MG63 (cell line): ENCODE measurements at regions not wholly inside any gene's neighbourhood (a gene's known extent, or its start where the extent isn't known, plus 50 kb on each side); places are given as distances from the start of the nearest gene placed in this dataset.
A peak's percentile ranks its signal among the peaks of the same experiment; 100 is the strongest.

Source experiments
- DNase-seq: peaks from one replicate; pipeline ENCODE4 v3.0.0-alpha.2; 2020
- H3K27me3 ChIP-seq: fragments of 250-450 bp; sonication (Bioruptor Pico); 2 replicates; pipeline ENCODE4 v1.5.1; 2020; ENCODE audit warnings: mild to moderate bottlenecking, moderate library complexity
- H3K36me3 ChIP-seq: fragments of 250-450 bp; sonication (Bioruptor Pico); 2 replicates; pipeline ENCODE4 v1.5.1; 2020; ENCODE audit warnings: mild to moderate bottlenecking, moderate library complexity
- H3K4me3 ChIP-seq: fragments of 250-450 bp; sonication (Bioruptor Pico); 2 replicates; pipeline ENCODE4 v1.5.1; 2020; ENCODE audit warnings: mild to moderate bottlenecking, moderate library complexity
- H3K9me3 ChIP-seq: fragments of 250-450 bp; sonication (Bioruptor Pico); 2 replicates; pipeline ENCODE4 v1.5.1; 2020; ENCODE audit warnings: mild to moderate bottlenecking, moderate library complexity

DNA sequence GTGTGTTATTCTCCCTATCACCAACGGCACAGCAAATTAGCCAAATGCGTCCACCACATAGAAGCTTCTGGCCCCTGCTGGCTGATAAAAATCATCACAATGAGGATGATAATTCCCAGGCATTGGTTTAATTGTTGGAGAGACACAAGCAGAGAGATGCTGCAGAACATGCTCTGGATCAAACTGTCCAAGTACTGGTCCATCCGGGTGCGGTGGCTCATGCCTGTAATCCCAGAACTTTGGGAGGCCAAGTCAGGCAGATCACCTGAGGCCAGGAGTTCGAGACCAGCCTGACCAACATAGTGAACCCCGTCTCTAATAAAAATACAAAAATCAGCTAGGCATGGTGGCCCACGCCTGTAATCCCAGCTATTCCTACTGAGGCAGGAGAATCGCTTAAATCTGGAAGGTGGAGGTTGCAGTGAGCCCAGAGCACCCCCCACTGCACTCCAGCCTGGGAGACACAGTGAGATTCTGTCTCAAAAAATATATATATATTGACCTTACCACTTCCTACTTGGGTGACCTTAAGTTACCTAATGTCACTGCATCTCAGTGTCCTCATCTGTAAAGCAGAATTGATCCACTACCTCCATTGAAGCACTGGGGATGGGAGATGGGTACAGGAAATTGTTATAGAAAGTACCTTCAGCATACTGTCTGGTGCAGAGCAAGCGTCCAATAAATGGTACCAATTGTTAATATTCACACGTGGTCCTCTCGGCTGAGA lies 83.7 kb upstream of the EGLN3 start:
- no peak for DNase-seq
- no peak overlapping the region for H3K4me3 ChIP-seq
- no peaks in the 10 kb centered on the region for H3K36me3 ChIP-seq
- no peaks in the 10 kb centered on the region for H3K9me3 ChIP-seq
- H3K27me3 ChIP-seq = no peaks in the 10 kb centered on the region

DNA sequence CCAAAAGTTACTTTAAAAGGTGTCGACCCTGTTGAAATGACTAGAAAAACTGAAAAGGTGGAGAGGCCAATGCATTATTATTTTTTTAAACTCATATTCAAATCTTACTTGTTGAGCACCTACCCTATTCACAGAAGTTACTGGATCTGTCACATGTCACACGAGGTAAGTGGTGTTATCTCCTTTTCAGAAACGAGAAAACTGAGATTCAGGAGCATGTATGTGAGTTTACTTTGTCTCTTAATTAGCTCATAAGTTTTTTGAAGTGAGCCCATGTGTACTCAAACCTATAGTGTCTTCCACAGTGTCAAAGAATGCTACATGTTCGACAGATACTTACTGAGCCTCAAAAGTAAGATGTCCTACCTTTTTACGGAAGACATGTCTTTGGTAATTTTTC lies 81.8 kb upstream of the EGLN3 start:
- no peak for DNase-seq

DNA sequence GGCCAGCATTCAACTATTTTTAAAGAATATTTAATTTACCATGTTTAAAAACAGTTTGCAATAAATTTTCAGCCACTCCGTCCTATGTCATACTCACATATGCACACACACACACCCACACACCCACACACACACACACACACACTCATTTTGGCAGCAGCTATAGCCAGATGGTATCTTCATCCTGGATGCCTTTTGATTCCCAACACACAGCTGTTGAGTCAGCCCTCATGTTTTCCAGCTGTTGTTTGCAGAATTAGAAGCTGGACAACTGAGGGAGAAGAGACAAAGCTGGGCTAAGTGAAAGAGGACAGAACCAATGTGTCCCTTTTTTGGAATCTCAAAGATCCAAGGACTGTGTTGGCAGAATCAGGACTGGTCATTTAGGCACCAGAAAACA lies 80.0 kb upstream of the EGLN3 start:
- no peak overlapping the region for H3K4me3 ChIP-seq
- no peaks in the 10 kb centered on the region for H3K9me3 ChIP-seq
- H3K27me3 ChIP-seq = no peaks in the 10 kb centered on the region
- peak; percentile 71 for DNase-seq
- no peaks in the 10 kb centered on the region for H3K36me3 ChIP-seq

More for the DNA sequence above, 81.8 kb upstream of the EGLN3 start:
- Histone ChIP-seq H3K9me3 (no peaks in the 10 kb centered on the region), H3K4me3 (no peak overlapping the region), H3K36me3 (no peaks in the 10 kb centered on the region), H3K27me3 (no peaks in the 10 kb centered on the region)

DNA sequence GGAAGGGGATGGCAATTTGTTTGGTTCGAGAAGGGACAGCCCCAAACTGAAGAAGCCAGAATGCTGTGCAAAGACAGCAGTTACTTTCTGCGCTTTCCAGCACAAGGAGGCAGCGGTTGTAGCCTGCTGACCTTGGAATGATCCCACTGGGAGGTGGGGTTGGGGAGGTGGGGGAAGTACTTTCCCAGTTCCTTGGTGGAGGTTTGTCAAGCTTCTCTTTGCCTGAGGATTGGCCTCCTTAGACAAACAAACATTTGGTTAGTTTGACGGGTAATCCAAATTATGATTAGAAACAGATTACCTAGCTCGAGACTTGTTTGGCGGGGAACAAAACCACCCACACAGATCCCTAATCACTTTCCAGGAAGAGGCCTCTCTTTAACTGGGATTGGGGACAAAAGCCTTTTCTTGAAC lies 79.1 kb upstream of the EGLN3 start:
- no peaks in the 10 kb centered on the region for H3K36me3 ChIP-seq
- H3K9me3 ChIP-seq = no peaks in the 10 kb centered on the region
- H3K4me3 ChIP-seq = no peak overlapping the region
- DNase-seq = peak; percentile 59
- H3K27me3 ChIP-seq = no peaks in the 10 kb centered on the region

DNA sequence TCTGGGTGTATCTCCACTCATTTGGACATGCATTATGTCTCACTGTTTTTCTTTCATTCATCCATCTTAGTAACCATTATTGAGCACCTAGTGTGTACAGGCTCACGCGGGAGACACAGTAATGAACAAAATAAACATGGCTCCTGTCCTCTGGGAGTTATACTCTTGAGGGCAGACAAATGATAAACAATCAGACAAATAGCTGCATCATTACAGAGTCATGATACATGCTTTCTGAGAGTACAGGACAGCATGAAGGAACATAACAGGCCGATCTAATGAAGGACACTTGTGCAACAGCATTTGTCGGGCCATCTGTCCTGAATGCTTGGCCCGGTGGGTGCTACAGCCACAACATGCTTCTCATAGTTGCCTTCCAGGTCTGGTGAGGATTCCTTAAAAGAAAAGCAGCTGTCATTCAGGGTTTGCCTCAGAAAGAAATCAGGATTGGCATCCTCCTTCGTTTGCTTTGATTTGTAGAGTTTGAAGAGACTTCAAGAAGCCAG lies 77.2 kb upstream of the EGLN3 start:
- Histone ChIP-seq H3K4me3 (no peak overlapping the region), H3K36me3 (no peaks in the 10 kb centered on the region), H3K27me3 (no peaks in the 10 kb centered on the region)

DNA sequence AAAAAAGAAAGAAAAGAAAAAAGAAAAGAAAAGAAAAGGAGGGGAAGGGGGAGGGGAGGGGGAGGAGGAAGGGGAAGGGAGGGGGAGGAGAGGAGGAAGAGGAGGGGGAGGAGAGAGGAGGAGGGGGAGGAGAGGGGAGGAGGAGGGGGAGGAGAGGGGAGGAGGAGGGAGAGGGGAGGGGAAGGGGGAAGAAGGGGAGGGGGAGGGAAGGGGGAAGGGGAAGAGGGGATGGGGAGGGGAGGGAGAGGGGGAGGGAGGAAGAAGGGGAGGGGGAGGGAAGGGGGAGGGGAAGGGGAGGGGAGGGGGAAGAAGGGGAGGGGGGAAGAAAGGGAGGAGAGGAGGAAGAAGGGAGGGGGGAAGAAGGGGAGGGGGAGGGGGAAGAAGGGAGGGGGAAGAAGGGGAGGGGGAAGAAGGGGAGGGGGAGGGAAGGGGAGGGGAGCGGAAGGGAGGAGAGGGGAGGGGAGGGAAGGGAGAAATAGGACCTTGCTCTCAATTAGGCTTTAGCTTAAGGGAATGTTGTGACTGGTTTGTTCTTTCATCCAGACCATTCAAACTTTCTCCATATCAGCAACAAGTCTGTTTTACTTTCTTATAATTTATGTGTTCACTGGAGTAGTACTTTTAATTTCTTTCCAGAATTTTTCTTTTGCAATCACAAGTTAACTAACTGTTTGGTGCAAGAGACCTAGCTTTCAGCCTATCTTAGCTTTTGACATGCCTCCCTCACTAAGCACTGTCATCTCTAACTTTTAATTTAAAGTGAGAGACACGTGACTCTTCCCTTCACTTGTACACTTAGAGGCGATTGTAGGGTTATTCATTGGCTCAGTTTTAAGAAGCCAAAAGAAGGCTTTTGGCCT lies 76.5 kb upstream of the EGLN3 start:
- Histone ChIP-seq H3K36me3 (no peaks in the 10 kb centered on the region), H3K9me3 (no peaks in the 10 kb centered on the region), H3K27me3 (no peaks in the 10 kb centered on the region), H3K4me3 (no peak overlapping the region)
- no peak for DNase-seq

More for the DNA sequence above, 77.2 kb upstream of the EGLN3 start:
- no peaks in the 10 kb centered on the region for H3K9me3 ChIP-seq
- no peak for DNase-seq

DNA sequence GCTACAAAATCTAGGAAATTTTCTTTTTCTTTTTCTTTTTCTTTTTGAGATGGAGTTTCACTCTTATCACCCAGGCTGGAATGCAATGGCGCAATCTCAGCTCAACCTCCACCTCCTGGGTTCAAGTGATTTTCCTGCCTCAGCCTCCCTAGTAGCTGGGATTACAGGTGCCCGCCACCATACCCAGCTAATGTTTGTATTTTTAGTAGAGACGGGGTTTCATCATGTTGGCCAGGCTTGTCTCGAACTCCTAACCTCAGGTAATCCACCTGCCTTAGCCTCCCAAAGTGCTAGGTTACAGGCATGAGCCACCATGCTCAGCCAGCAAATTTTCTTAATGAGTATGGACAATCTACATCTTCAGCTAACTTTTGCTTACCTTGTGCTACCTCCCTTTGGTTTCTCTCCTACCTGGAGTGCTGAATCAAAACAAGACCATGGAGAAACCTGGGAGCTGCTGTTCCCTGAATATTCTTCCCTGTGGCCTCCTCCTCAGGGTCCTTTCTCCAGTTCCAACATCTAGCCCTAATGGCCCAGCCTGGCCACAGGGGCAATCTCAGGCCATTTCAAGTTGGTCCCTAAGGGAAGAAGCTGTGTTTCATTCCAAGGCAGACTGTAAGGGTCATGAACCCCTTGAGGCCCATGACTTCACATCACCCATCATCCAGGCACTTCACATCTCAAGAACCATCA lies 74.6 kb upstream of the EGLN3 start:
- Histone ChIP-seq H3K4me3 (no peak overlapping the region), H3K36me3 (no peaks in the 10 kb centered on the region), H3K9me3 (no peaks in the 10 kb centered on the region), H3K27me3 (no peaks in the 10 kb centered on the region)
- no peak for DNase-seq

DNA sequence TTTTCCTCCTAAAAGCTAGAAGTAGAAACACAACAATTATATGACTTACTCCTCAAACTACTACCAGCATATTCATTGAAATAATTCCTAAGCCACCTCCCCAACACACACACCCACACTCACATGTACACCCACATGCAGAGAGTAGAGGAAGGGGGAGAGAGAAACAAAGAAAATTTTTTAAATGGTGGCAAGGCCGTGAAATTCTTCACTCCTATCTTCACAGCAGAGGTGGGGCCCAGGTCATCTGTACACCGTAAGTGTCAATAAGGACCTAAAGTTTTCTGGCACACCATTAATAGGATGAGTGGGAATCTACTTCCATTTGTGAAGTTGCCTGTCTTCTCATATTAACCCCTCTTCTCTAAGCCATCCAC lies 73.9 kb upstream of the EGLN3 start:
- no peaks in the 10 kb centered on the region for H3K9me3 ChIP-seq
- no peaks in the 10 kb centered on the region for H3K27me3 ChIP-seq
- DNase-seq = no peak
- H3K36me3 ChIP-seq = no peaks in the 10 kb centered on the region
- no peak overlapping the region for H3K4me3 ChIP-seq

DNA sequence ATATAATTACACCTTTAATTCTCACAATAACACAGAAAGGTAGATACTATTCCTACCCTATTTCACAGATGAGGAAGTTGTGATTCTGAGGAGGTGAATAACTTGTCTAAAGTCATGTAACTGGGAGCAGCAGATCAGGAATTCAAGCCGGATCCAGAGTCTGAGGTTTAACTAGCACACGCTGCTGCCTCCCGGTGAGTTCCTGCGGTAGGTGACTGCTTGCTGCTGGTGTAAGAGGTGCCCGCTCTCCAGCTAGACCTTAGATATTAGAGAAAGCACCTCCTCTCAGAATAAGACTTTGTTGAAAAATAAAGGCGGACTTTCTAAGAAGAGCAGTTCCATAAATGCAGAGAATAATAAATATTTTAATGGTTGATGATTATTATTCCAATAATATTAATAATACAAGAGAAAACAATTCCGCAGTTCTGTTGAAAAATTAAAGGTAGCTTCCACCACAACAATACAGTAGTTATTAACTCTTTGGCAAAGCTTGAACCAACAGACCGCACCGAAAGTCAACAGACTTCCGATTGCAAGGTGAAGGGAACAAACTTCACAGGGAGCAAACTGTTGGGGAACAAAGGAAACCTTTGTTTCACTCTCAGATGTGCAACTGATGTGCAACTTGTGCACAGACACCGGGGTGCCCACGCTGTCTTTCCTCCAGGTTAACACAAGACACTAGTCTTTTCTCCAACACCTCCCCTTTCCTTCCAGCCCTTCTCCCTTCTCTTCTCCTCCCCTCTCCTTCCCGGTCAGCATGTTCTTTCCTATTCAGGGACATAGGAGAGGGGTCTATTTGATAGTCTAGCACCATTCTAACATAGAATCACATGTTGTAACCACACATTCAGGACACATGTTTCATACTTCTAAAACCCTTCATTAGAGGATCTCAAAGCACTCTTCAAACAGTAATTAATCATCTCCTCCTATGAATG lies 73.2 kb upstream of the EGLN3 start:
- no peak for DNase-seq
- H3K27me3 ChIP-seq = no peaks in the 10 kb centered on the region
- H3K9me3 ChIP-seq = no peaks in the 10 kb centered on the region
- no peak overlapping the region for H3K4me3 ChIP-seq
- no peaks in the 10 kb centered on the region for H3K36me3 ChIP-seq

DNA sequence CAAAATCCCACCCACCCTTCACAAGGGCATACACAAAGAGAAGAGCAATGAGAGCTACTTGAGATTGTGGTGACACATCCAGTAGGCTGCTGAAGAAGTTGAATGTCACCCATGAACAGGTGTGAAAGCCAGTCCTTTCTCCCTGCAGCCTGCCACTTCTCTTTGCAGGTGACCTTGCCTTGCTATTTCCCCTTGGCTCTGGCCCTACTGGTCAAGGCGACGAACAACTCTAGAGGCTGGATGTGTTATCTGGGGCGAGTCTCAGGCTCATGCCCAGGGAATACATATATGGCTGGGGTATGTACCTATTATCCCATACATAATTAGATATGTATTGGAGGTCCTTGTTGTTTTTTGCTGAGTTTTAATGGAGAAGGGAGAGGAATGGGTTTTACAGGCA lies 70.2 kb upstream of the EGLN3 start:
- H3K36me3 ChIP-seq = no peaks in the 10 kb centered on the region
- H3K9me3 ChIP-seq = no peaks in the 10 kb centered on the region
- DNase-seq = no peak
- H3K27me3 ChIP-seq = no peaks in the 10 kb centered on the region
- no peak overlapping the region for H3K4me3 ChIP-seq

DNA sequence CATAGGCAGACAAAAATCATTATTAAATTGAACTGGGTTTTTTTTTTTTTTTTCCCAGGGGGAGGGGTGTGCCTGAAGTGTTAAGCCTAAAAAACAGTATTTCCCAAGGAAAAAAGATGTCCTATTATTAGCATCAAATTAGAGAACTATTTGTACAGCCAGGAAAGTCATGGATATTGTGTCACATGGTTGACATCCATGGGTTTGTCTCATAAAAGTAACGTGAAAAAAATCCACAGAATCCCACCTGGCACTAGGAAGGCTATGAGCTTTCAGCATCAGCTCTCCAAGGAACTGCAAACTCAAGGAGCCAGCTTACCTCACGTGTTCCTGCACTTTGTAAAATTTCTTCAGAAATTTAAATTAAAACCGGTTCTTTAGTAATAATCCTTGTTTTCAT lies 69.1 kb upstream of the EGLN3 start:
- no peaks in the 10 kb centered on the region for H3K36me3 ChIP-seq
- H3K9me3 ChIP-seq = no peaks in the 10 kb centered on the region
- no peak for DNase-seq
- H3K27me3 ChIP-seq = no peaks in the 10 kb centered on the region
- no peak overlapping the region for H3K4me3 ChIP-seq

DNA sequence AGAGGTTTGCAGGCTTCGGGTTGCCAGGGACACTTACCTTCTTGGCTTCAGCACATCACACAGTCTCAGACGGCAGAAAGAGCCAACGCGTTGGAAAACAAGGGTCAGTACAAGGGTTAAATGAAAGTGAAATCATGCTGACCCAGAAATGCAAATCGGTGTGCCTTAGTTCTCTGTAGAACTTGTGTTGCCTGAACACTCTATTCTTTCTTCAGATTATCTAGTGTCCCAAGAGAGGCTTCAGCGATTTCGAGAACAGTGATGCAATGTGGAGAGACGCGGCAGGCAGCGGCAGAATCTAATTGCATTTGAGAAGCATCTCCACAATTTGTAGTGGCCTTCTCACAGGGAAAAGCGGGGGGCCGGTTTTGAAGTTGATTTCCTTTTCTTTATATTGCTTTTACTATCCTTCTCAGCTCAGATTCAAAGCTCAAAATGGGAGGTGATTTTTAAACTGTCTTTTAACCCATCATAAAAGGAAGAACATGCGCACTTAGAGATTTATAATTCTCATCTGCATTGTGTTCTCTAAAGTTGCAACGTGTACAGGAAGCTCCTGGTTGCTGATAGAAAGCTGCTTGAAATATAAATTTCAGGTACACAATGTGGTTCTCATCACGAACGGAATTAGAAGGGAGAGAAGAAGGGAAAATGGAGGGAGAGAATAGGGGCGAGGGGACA lies 67.8 kb upstream of the EGLN3 start:
- Histone ChIP-seq H3K9me3 (no peaks in the 10 kb centered on the region), H3K4me3 (peak overlapping the region; percentile 15; the same call in 1 of the 2 replicates), H3K27me3 (no peaks in the 10 kb centered on the region), H3K36me3 (no peaks in the 10 kb centered on the region)
- no peak for DNase-seq

DNA sequence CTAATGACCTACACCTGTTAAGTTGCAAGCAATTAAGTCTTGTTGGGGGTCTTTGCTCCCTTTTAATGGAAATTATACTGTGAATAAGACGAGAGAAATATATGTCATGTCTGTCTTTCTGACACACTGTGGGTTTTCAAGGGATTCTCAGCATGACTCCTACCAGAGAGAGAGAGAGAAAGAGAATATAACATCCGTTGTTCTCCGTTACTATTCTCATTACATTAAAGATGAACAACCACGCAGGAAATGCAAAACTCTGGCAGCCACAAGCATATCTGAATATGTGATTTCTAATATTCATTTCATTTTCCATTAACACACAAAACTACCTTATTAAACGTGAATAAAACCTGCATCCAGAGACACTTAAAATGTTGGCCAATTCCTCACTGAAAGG lies 67.3 kb upstream of the EGLN3 start:
- Histone ChIP-seq H3K4me3 (peak overlapping the region; percentile 15; the same call in 1 of the 2 replicates), H3K27me3 (no peaks in the 10 kb centered on the region), H3K36me3 (no peaks in the 10 kb centered on the region), H3K9me3 (no peaks in the 10 kb centered on the region)
- no peak for DNase-seq

DNA sequence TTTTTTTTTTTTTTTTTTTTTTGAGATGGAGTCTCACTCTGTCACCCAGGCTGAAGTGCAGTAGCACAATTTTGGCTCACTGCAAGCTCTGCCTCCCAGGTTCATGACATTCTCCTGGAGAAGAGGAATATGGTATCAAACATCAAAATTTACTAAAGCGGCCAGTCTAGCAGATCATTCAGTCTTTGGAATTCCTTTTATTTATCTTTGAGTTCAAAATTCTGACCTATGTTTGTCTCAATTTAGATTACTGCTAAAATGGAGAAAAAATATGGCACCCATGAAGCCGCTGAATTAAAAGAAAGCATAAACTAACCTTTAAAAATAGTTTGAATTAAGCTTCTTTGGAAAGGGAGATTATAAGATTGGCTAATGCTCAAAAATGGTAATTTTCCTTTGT lies 64.5 kb upstream of the EGLN3 start:
- H3K36me3 ChIP-seq = no peaks in the 10 kb centered on the region

DNA sequence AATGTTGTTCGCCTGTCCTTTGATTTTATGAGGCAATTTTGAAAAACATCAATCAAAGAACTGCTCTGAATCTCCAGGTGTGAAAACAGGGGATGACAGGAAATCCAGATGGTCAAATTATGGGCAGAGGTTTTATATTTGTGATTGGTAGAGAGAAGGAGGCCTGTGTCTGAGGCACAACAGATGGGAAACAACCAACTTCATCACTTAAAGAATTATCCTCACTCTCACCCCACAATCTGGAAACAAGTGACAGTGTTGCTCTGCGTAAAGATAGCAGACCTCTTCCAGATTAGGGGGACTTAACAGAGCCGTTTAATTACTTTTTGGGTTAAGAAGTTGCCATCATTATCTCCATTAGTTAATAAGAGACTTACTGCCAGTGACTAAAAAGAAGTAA lies 64.1 kb upstream of the EGLN3 start:
- no peak for DNase-seq
- Histone ChIP-seq H3K36me3 (no peaks in the 10 kb centered on the region), H3K4me3 (no peak overlapping the region), H3K27me3 (no peaks in the 10 kb centered on the region), H3K9me3 (no peaks in the 10 kb centered on the region)

More for the DNA sequence above, 64.5 kb upstream of the EGLN3 start:
- H3K27me3 ChIP-seq = no peaks in the 10 kb centered on the region
- H3K4me3 ChIP-seq = no peak overlapping the region
- DNase-seq = no peak
- no peaks in the 10 kb centered on the region for H3K9me3 ChIP-seq

DNA sequence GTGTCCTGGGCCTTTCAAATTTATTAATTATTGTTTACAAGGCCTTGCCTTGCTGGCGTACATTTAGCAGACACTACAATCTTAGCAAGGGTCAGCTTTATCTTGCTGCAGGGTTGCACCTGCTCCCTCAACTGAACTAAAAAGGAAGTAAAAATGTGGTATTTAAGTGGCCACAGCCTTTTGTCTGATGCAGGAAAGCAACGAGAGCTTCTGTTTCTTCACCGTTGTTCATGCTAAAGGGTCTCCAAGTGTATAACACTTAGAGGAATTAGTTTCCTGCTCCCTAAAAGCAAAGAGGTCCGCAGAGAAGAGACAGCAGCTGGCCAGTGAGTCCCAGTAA lies 62.8 kb upstream of the EGLN3 start:
- no peak for DNase-seq
- Histone ChIP-seq H3K36me3 (no peaks in the 10 kb centered on the region), H3K4me3 (no peak overlapping the region), H3K27me3 (no peaks in the 10 kb centered on the region), H3K9me3 (no peaks in the 10 kb centered on the region)
